HepG2 (cell line): ENCODE measurements at regions not wholly inside any gene's neighbourhood (a gene's known extent, or its start where the extent isn't known, plus 50 kb on each side); places are given as distances from the start of the nearest gene placed in this dataset.

Source experiments
- ATAC-seq: fragments of 200-7000 bp; cut with Tn5 transposase; 3 replicates; pipeline ENCODE4 v1.9.1; 2020; ENCODE audit warnings: mild to moderate bottlenecking, moderate library complexity
- BruUV-seq: library from RNA; stranded (reverse); fragments of 400-500 nt; replicated peaks from 2 replicates; lab custom pipeline; 2021; lab: Mats Ljungman, UMichigan
- CTCF ChIA-PET: fragments of 300-600 bp; formaldehyde crosslinking; extraction: SDS; loops from one replicate; lab custom pipeline; 2021; ENCODE audit warnings: low total read pairs, inconsistent platforms, low intra/inter-chr PET ratio; lab: Yijun Ruan, JAX
- POLR2A ChIA-PET: fragments of 350-600 bp; sonication (Branson Sonifier 250); formaldehyde crosslinking; loops from one replicate; lab custom pipeline; 2020; ENCODE audit warnings: antibody characterized with exemption, inconsistent platforms; lab: Yijun Ruan, JAX
- DNase-seq: peaks from one replicate; pipeline ENCODE4 v3.0.0-alpha.2; 2015; ENCODE audit warnings: low spot score
- FAIRE-seq: peaks from 3 replicates; lab custom pipeline; 2011; peaks lifted over from hg19 to GRCh38; lab: Jason Lieb, UNC
- H2AFZ ChIP-seq: one replicate; pipeline ENCODE4 v1.6.1; 2011; ENCODE audit warnings: low read length, inconsistent platforms
- H3K27ac ChIP-seq: fragments of 300-600 bp; 3 replicates; pipeline ENCODE4 v1.8.0; 2011; ENCODE audit warnings: mixed run types, mild to moderate bottlenecking, mixed read lengths, low read length, inconsistent platforms; ENCODE audit not compliant: insufficient read depth; ENCODE audit errors: extremely low read length
- H3K27me3 ChIP-seq, 2 experiments: fragments of 200-600 bp in 1 of 2; 2 replicates in 1 of 2; 3 replicates in 1 of 2; pipeline versions ENCODE4 v1.6.0 to v1.8.0; 2011; ENCODE audit warnings: low read length in 2 of 2, mild to moderate bottlenecking in 2 of 2, moderate library complexity in 2 of 2, inconsistent platforms in 1 of 2; ENCODE audit not compliant: insufficient read depth in 2 of 2, control insufficient read depth in 1 of 2
- H3K36me3 ChIP-seq, 2 experiments: fragments of 200-600 bp in 1 of 2; replicated peaks in 1 of 2; 2 replicates in 1 of 2; 3 replicates in 1 of 2; pipeline versions ENCODE4 v1.5.1 to v1.8.0; 2011; ENCODE audit warnings: low read length in 2 of 2, inconsistent platforms in 1 of 2; ENCODE audit not compliant: insufficient read depth in 2 of 2, control insufficient read depth in 1 of 2
- H3K4me1 ChIP-seq: 2 replicates; pipeline ENCODE4 v1.5.1; 2012; ENCODE audit warnings: low read length, inconsistent platforms; ENCODE audit not compliant: insufficient read depth
- H3K4me2 ChIP-seq: 2 replicates; pipeline ENCODE4 v1.6.0; 2011; ENCODE audit warnings: low read depth, low read length, inconsistent platforms
- H3K4me3 ChIP-seq, 3 experiments: fragments of 200-600 bp in 1 of 3; sonication (generic), shearing (Covaris generic) in 1 of 3; replicated peaks in 1 of 3; 2 replicates each; pipeline ENCODE4 v1.5.1; 2011 to 2016; ENCODE audit warnings: low read length in 3 of 3, inconsistent platforms in 2 of 3, low read depth in 2 of 3, mild to moderate bottlenecking in 2 of 3, control low read depth in 1 of 3, mixed read lengths in 1 of 3; ENCODE audit not compliant: insufficient read depth in 1 of 3
- H3K79me2 ChIP-seq: one replicate; pipeline ENCODE4 v1.6.1; 2011; ENCODE audit warnings: low read length, inconsistent platforms; ENCODE audit not compliant: insufficient read depth
- H3K9ac ChIP-seq: 2 replicates; pipeline ENCODE4 v1.6.0; 2011; ENCODE audit warnings: mild to moderate bottlenecking, low read depth, low read length, inconsistent platforms; ENCODE audit not compliant: insufficient read depth
- H3K9me3 ChIP-seq: 2 replicates; pipeline ENCODE4 v1.5.1; 2012; ENCODE audit warnings: mild to moderate bottlenecking, low read length
- H4K20me1 ChIP-seq: 2 replicates; pipeline ENCODE4 v1.6.0; 2011; ENCODE audit warnings: inconsistent platforms, mild to moderate bottlenecking, low read length, moderate library complexity; ENCODE audit not compliant: insufficient read depth
- AHR ChIP-seq: IDR thresholded peaks from 2 replicates; pipeline ENCODE4 v1.6.1; 2018; ENCODE audit warnings: missing genetic modification reagents, missing compliant biosample characterization
- CCDC6 ChIP-seq: sonication (generic); formaldehyde crosslinking; IDR thresholded peaks from 2 replicates; pipeline ENCODE4 v1.8.1; 2022; ENCODE audit warnings: mild to moderate bottlenecking, missing genetic modification reagents, moderate library complexity
- ETV5 ChIP-seq: IDR thresholded peaks from 2 replicates; pipeline ENCODE4 v1.6.1; 2018; ENCODE audit warnings: missing biosample characterization, missing genetic modification reagents, inconsistent platforms, borderline replicate concordance
- HMGXB4 ChIP-seq, 2 experiments: sonication (generic) in 1 of 2; formaldehyde crosslinking in 1 of 2; IDR thresholded peaks; 2 replicates each; pipeline versions ENCODE4 v1.4.0 to v1.6.1; 2018 to 2020; ENCODE audit warnings: missing genetic modification reagents in 2 of 2, borderline replicate concordance in 1 of 2, low read depth in 1 of 2, mild to moderate bottlenecking in 1 of 2, missing biosample characterization in 1 of 2
- JUN ChIP-seq: sonication (generic); formaldehyde crosslinking; IDR thresholded peaks from 2 replicates; pipeline ENCODE4 v1.4.0; 2020; ENCODE audit warnings: mild to moderate bottlenecking, missing genetic modification reagents
- NFYB ChIP-seq: sonication (generic); formaldehyde crosslinking; IDR thresholded peaks from 2 replicates; pipeline ENCODE4 v1.4.0; 2020; ENCODE audit warnings: missing genetic modification reagents
- NFYC ChIP-seq: IDR thresholded peaks from 2 replicates; pipeline ENCODE4 v1.6.1; 2016; ENCODE audit warnings: missing genetic modification reagents, missing compliant biosample characterization
- PITX1 ChIP-seq: sonication (generic); formaldehyde crosslinking; IDR thresholded peaks from 2 replicates; pipeline ENCODE4 v1.5.1; 2020; ENCODE audit warnings: mild to moderate bottlenecking, missing genetic modification reagents
- ZNF446 ChIP-seq: sonication (generic); formaldehyde crosslinking; IDR thresholded peaks from 2 replicates; pipeline ENCODE4 v1.5.0; 2020; ENCODE audit warnings: mild to moderate bottlenecking, missing genetic modification reagents
- WGBS: methylation state at CpG from one replicate; pipeline ENCODE4 v1.1.6; 2017; ENCODE audit warnings: low lambda C conversion rate; 5-methylcytosine and 5-hydroxymethylcytosine counted together
- in situ Hi-C: cut with HindIII; loops from 2 replicates; pipeline ENCODE4 v1.10.0; 2017; ENCODE audit warnings: low pct_unique_long_range_greater_than_20kb; ENCODE audit not compliant: extremely low pct_ligation_motif_present
- intact Hi-C: fragments of 100-400 bp; cut with micrococcal nuclease; formaldehyde crosslinking; loops from one replicate; pipeline ENCODE4 v1.10.0; 2022; ENCODE audit not compliant: unreplicated experiment

- intact Hi-C loops, result no loop called here
- CTCF ChIA-PET, result no interaction called here
- no peak for DNase-seq
- Histone ChIP-seq H3K4me2 (no peak overlapping the region), H3K4me3 (no peak overlapping the region), H3K36me3 (no peaks in the 10 kb centered on the region)
- no TSS peak for BruUV-seq
- whole genome bisulfite sequencing, result 85% methylated on average over 16 of the region's 16 CpGs
- FAIRE-seq, result no peak
- TF ChIP-seq AHR (CRISPR knock-in tag), result no peak
- TF ChIP-seq NFYC, result peak; percentile 75
- TF ChIP-seq CCDC6 (CRISPR knock-in tag), result no peak
- TF ChIP-seq NFYB, result peak; percentile 70
- TF ChIP-seq, all 625 proteins: peak for 2
- in situ Hi-C loops, result no loop called here
- Histone ChIP-seq H3K27ac (no peak overlapping the region), H3K27me3 (peaks cover 2 to 13% of the 10 kb centered on the region in 2 experiments; a peak in 4 of 5 replicates), H3K79me2 (no peaks in the 10 kb centered on the region), H3K4me1 (peaks cover 46% of the 10 kb centered on the region), H4K20me1 (no peaks in the 10 kb centered on the region), H3K9me3 (no peaks in the 10 kb centered on the region), H2AFZ (no peak overlapping the region), H3K9ac (no peak overlapping the region)
- ATAC-seq, result no peak
- POLR2A ChIA-PET, result no interaction called here
Measured at GRCh38 chr21:43352568-43353281, 74.2 kb downstream of the SIK1 start.

GRCh38 chr21:43352154-43352537 lies 74.8 kb downstream of the SIK1 start:
- in situ Hi-C loops (no loop called here), intact Hi-C loops (no loop called here)
- ATAC-seq (no peak), DNase-seq (no peak), FAIRE-seq (no peak)
- CTCF ChIA-PET, result no interaction called here
- no peak overlapping the region for H3K4me2 ChIP-seq
- peaks cover 52% of the 10 kb centered on the region for H3K4me1 ChIP-seq
- no peak overlapping the region for H3K4me3 ChIP-seq
- H2AFZ ChIP-seq, result no peak overlapping the region
- no peak overlapping the region for H3K9ac ChIP-seq
- H3K9me3 ChIP-seq, result no peaks in the 10 kb centered on the region
- H3K79me2 ChIP-seq, result no peaks in the 10 kb centered on the region
- no peaks in the 10 kb centered on the region for H3K36me3 ChIP-seq
- TF ChIP-seq ZNF446 (CRISPR knock-in tag) (no peak), PITX1 (CRISPR knock-in tag) (no peak), JUN (CRISPR knock-in tag) (no peak), HMGXB4 (CRISPR knock-in tag; IDR thresholded peaks at IDR 0.05; ENCODE audit: borderline replicate concordance in 1 of 2, low read depth in 1 of 2) (no peak), ETV5 (CRISPR knock-in tag) (no peak)
- WGBS, result 44% methylated on average over 8 of the region's 8 CpGs
- peaks cover 2 to 10% of the 10 kb centered on the region in 2 experiments; a peak in 4 of 5 replicates for H3K27me3 ChIP-seq
- POLR2A ChIA-PET, result no interaction called here
- BruUV-seq, result no TSS peak
- H4K20me1 ChIP-seq, result no peaks in the 10 kb centered on the region
- no peak overlapping the region for H3K27ac ChIP-seq
